ENCODE measurements at regions not wholly inside any gene's neighbourhood (a gene's known extent, or its start where the extent isn't known, plus 50 kb on each side); places are given as distances from the start of the nearest gene placed in this dataset.
A peak's percentile ranks its signal among the peaks of the same experiment; 100 is the strongest.

- TF ChIP-seq, protein P1, sequence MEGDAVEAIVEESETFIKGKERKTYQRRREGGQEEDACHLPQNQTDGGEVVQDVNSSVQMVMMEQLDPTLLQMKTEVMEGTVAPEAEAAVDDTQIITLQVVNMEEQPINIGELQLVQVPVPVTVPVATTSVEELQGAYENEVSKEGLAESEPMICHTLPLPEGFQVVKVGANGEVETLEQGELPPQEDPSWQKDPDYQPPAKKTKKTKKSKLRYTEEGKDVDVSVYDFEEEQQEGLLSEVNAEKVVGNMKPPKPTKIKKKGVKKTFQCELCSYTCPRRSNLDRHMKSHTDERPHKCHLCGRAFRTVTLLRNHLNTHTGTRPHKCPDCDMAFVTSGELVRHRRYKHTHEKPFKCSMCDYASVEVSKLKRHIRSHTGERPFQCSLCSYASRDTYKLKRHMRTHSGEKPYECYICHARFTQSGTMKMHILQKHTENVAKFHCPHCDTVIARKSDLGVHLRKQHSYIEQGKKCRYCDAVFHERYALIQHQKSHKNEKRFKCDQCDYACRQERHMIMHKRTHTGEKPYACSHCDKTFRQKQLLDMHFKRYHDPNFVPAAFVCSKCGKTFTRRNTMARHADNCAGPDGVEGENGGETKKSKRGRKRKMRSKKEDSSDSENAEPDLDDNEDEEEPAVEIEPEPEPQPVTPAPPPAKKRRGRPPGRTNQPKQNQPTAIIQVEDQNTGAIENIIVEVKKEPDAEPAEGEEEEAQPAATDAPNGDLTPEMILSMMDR (IDR thresholded peaks at IDR 0.05; ENCODE audit: poor library complexity, severe bottlenecking) = no peak
Measured at GRCh38 chr16:66291833-66292232, 74.7 kb upstream of the CDH5 start.

DNA sequence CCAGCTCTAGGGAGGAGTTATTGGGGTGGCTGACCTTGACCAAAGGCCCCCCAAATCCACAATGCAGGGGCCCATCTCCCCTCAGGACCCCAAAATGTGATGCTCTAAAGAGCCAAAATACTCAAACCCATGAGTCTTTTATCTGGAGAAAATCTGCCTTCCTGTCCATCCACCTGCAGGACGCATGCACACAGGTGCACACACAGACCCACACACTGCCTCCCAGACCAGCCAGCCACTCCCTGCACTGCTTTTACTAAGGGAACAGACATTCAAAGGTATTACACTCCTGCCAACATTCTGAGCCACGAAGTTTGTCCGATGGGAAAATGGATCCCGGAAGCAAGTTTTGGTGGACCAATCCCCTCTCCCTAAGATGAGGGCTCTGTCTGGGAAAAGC lies 76.1 kb upstream of the CDH5 start:
- TF ChIP-seq, protein P1 (IDR thresholded peaks at IDR 0.05; ENCODE audit: poor library complexity, severe bottlenecking) = no peak
- Histone ChIP-seq H3K27ac (ENCODE audit: poor library complexity, severe bottlenecking) (no peak overlapping the region), H3K9me3 (ENCODE audit: severe bottlenecking) (no peaks in the 10 kb centered on the region), H3K4me1 (ENCODE audit: insufficient read depth, poor library complexity, severe bottlenecking) (no peaks in the 10 kb centered on the region), H3K27me3 (ENCODE audit: insufficient read depth, poor library complexity, severe bottlenecking) (no peaks in the 10 kb centered on the region), H3K36me3 (ENCODE audit: low read depth) (no peaks in the 10 kb centered on the region), H3K4me3 (ENCODE audit: severe bottlenecking) (no peak overlapping the region)
- ATAC-seq (ENCODE audit: low read depth) = no peak
- peak; percentile 9 for DNase-seq (ENCODE audit: low spot score)

More at GRCh38 chr16:66291833-66292232, 74.7 kb upstream of the CDH5 start:
- ATAC-seq (ENCODE audit: low read depth) = no peak
- H3K4me3 ChIP-seq (ENCODE audit: severe bottlenecking) = no peak overlapping the region
- no peaks in the 10 kb centered on the region for H3K9me3 ChIP-seq (ENCODE audit: severe bottlenecking)
- peak; percentile 11 for DNase-seq (ENCODE audit: low spot score)
- no peaks in the 10 kb centered on the region for H3K4me1 ChIP-seq (ENCODE audit: insufficient read depth, poor library complexity, severe bottlenecking)
- no peaks in the 10 kb centered on the region for H3K27me3 ChIP-seq (ENCODE audit: insufficient read depth, poor library complexity, severe bottlenecking)
- no peaks in the 10 kb centered on the region for H3K36me3 ChIP-seq (ENCODE audit: low read depth)
- no peak overlapping the region for H3K27ac ChIP-seq (ENCODE audit: poor library complexity, severe bottlenecking)

DNA sequence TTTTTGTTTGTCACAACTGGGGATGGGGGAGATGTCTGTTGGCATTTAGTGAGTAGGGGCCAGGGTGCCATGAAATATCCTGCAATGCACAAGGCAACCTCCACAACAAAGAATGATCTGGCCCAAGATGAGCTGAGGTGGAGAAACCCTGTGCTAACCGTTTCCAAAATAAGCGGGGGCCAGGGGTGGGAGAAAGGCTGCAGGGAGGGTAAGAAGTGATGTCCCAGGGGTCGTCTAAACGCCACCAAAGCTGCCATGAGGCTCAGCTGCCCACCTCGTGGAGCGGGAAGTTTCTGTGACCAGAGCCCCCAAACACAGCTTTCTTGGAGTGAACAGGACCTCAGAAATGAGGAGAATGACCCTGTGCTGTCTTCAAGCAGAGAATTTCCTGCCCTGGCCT lies 76.5 kb upstream of the CDH5 start:
- Histone ChIP-seq H3K4me1 (ENCODE audit: insufficient read depth, poor library complexity, severe bottlenecking) (no peaks in the 10 kb centered on the region), H3K27me3 (ENCODE audit: insufficient read depth, poor library complexity, severe bottlenecking) (no peaks in the 10 kb centered on the region), H3K4me3 (ENCODE audit: severe bottlenecking) (no peak overlapping the region), H3K36me3 (ENCODE audit: low read depth) (no peaks in the 10 kb centered on the region), H3K9me3 (ENCODE audit: severe bottlenecking) (no peaks in the 10 kb centered on the region), H3K27ac (ENCODE audit: poor library complexity, severe bottlenecking) (no peak overlapping the region)
- no peak for ATAC-seq (ENCODE audit: low read depth)
- TF ChIP-seq, protein P1 (IDR thresholded peaks at IDR 0.05; ENCODE audit: poor library complexity, severe bottlenecking) = no peak
- DNase-seq (ENCODE audit: low spot score) = peak; percentile 24

GRCh38 chr16:66289051-66289680 lies 77.3 kb upstream of the CDH5 start:
- no peak for ATAC-seq (ENCODE audit: low read depth)
- H3K27me3 ChIP-seq (ENCODE audit: insufficient read depth, poor library complexity, severe bottlenecking) = no peaks in the 10 kb centered on the region

GRCh38 chr16:66287926-66288325 lies 78.6 kb upstream of the CDH5 start:
- no peaks in the 10 kb centered on the region for H3K9me3 ChIP-seq (ENCODE audit: severe bottlenecking)
- no peak overlapping the region for H3K4me3 ChIP-seq (ENCODE audit: severe bottlenecking)
- ATAC-seq (ENCODE audit: low read depth) (no peak), DNase-seq (ENCODE audit: low spot score) (peak; percentile 31)
- no peak overlapping the region for H3K27ac ChIP-seq (ENCODE audit: poor library complexity, severe bottlenecking)
- TF ChIP-seq, protein P1 (IDR thresholded peaks at IDR 0.05; ENCODE audit: poor library complexity, severe bottlenecking) = no peak
- no peaks in the 10 kb centered on the region for H3K4me1 ChIP-seq (ENCODE audit: insufficient read depth, poor library complexity, severe bottlenecking)
- no peaks in the 10 kb centered on the region for H3K36me3 ChIP-seq (ENCODE audit: low read depth)
- H3K27me3 ChIP-seq (ENCODE audit: insufficient read depth, poor library complexity, severe bottlenecking) = no peaks in the 10 kb centered on the region

More at GRCh38 chr16:66289051-66289680, 77.3 kb upstream of the CDH5 start:
- H3K4me1 ChIP-seq (ENCODE audit: insufficient read depth, poor library complexity, severe bottlenecking) = no peaks in the 10 kb centered on the region
- H3K4me3 ChIP-seq (ENCODE audit: severe bottlenecking) = no peak overlapping the region
- no peaks in the 10 kb centered on the region for H3K9me3 ChIP-seq (ENCODE audit: severe bottlenecking)
- TF ChIP-seq, protein P1 (IDR thresholded peaks at IDR 0.05; ENCODE audit: poor library complexity, severe bottlenecking) = no peak
- H3K27ac ChIP-seq (ENCODE audit: poor library complexity, severe bottlenecking) = no peak overlapping the region
- DNase-seq (ENCODE audit: low spot score) = peak; percentile 47
- no peaks in the 10 kb centered on the region for H3K36me3 ChIP-seq (ENCODE audit: low read depth)
